ENCODE measurements at regions not wholly inside any gene's neighbourhood (a gene's known extent, or its start where the extent isn't known, plus 50 kb on each side); places are given as distances from the start of the nearest gene placed in this dataset.

GRCh38 chr6:120186080-120186479, 836.5 kb upstream of the MAN1A1 start:
- Histone ChIP-seq H3K27ac (ENCODE audit: poor library complexity, severe bottlenecking) (no peak overlapping the region), H3K27me3 (ENCODE audit: insufficient read depth, poor library complexity, severe bottlenecking) (no peaks in the 10 kb centered on the region), H3K36me3 (ENCODE audit: low read depth) (no peaks in the 10 kb centered on the region), H3K4me1 (ENCODE audit: insufficient read depth, poor library complexity, severe bottlenecking) (no peaks in the 10 kb centered on the region), H3K4me3 (ENCODE audit: severe bottlenecking) (no peak overlapping the region), H3K9me3 (ENCODE audit: severe bottlenecking) (no peaks in the 10 kb centered on the region)
- DNase-seq (ENCODE audit: low spot score) (no peak), ATAC-seq (ENCODE audit: low read depth) (no peak)
- TF ChIP-seq CTCF (IDR thresholded peaks at IDR 0.05; ENCODE audit: poor library complexity, severe bottlenecking): no peak

GRCh38 chr6:120173250-120173649, 823.7 kb upstream of the MAN1A1 start:
- H3K36me3 ChIP-seq (ENCODE audit: low read depth): no peaks in the 10 kb centered on the region
- TF ChIP-seq CTCF (IDR thresholded peaks at IDR 0.05; ENCODE audit: poor library complexity, severe bottlenecking): no peak
- H3K27me3 ChIP-seq (ENCODE audit: insufficient read depth, poor library complexity, severe bottlenecking): no peaks in the 10 kb centered on the region
- no peak overlapping the region for H3K27ac ChIP-seq (ENCODE audit: poor library complexity, severe bottlenecking)
- no peak overlapping the region for H3K4me3 ChIP-seq (ENCODE audit: severe bottlenecking)
- H3K9me3 ChIP-seq (ENCODE audit: severe bottlenecking): no peaks in the 10 kb centered on the region
- ATAC-seq (ENCODE audit: low read depth): peak; percentile 27; the same call in 1 of the 3 replicates
- H3K4me1 ChIP-seq (ENCODE audit: insufficient read depth, poor library complexity, severe bottlenecking): no peaks in the 10 kb centered on the region
- no peak for DNase-seq (ENCODE audit: low spot score)

GRCh38 chr6:120164531-120164930, 815.0 kb upstream of the MAN1A1 start:
- ATAC-seq (ENCODE audit: low read depth) (no peak), DNase-seq (ENCODE audit: low spot score) (no peak)
- H3K27ac ChIP-seq (ENCODE audit: poor library complexity, severe bottlenecking): no peak overlapping the region
- H3K4me3 ChIP-seq (ENCODE audit: severe bottlenecking): no peak overlapping the region
- H3K4me1 ChIP-seq (ENCODE audit: insufficient read depth, poor library complexity, severe bottlenecking): no peaks in the 10 kb centered on the region
- TF ChIP-seq CTCF (IDR thresholded peaks at IDR 0.05; ENCODE audit: poor library complexity, severe bottlenecking): no peak
- no peaks in the 10 kb centered on the region for H3K9me3 ChIP-seq (ENCODE audit: severe bottlenecking)
- H3K36me3 ChIP-seq (ENCODE audit: low read depth): no peaks in the 10 kb centered on the region
- H3K27me3 ChIP-seq (ENCODE audit: insufficient read depth, poor library complexity, severe bottlenecking): no peaks in the 10 kb centered on the region

GRCh38 chr6:120157873-120158272, 808.3 kb upstream of the MAN1A1 start:
- no peak overlapping the region for H3K4me3 ChIP-seq (ENCODE audit: severe bottlenecking)

More at GRCh38 chr6:120157873-120158272, 808.3 kb upstream of the MAN1A1 start:
- no peak for TF ChIP-seq CTCF (IDR thresholded peaks at IDR 0.05; ENCODE audit: poor library complexity, severe bottlenecking)
- Histone ChIP-seq H3K36me3 (ENCODE audit: low read depth) (no peaks in the 10 kb centered on the region), H3K4me1 (ENCODE audit: insufficient read depth, poor library complexity, severe bottlenecking) (no peaks in the 10 kb centered on the region), H3K27ac (ENCODE audit: poor library complexity, severe bottlenecking) (no peak overlapping the region), H3K27me3 (ENCODE audit: insufficient read depth, poor library complexity, severe bottlenecking) (no peaks in the 10 kb centered on the region), H3K9me3 (ENCODE audit: severe bottlenecking) (no peaks in the 10 kb centered on the region)
- DNase-seq (ENCODE audit: low spot score): no peak
- peak; percentile 51; the same call in 2 of the 3 replicates for ATAC-seq (ENCODE audit: low read depth)
